HG03097 (cell line): ENCODE measurements at regions not wholly inside any gene's neighbourhood (a gene's known extent, or its start where the extent isn't known, plus 50 kb on each side); places are given as distances from the start of the nearest gene placed in this dataset.
"Not testable (repeated sequence)": the region's sequence is repeated elsewhere in the genome, so short reads cannot be mapped to it uniquely, and the experiment has no call there.

Experiments
- ATAC-seq: cut with Tn5 transposase; IDR thresholded peaks from one replicate; pipeline ENCODE4 v1.9.1; 2021; ENCODE audit not compliant: unreplicated experiment, low FRiP score

GRCh38 chr13:83731113-83731512 is 151.2 kb downstream of the SLITRK1 start:
- ATAC-seq: no peak

DNA sequence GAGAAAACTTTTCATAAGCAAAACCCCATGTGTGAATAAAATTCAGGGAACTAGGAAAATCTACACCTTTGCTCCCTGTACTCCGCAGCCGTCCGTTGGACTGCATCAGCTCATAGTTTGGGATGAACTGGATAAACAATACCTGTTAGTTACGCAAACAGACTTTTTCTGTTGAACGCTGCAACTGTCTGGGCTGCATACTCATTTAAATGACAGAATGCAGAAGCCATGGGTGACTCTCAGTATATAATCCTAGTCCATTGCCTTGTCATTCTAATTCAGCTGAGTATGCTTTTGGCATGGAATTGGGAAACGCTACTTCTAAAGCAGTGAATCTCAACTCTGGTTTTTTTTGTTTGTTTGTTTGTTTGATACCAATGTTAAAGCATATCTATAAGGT is 151.6 kb downstream of the SLITRK1 start:
- no peak for ATAC-seq

DNA sequence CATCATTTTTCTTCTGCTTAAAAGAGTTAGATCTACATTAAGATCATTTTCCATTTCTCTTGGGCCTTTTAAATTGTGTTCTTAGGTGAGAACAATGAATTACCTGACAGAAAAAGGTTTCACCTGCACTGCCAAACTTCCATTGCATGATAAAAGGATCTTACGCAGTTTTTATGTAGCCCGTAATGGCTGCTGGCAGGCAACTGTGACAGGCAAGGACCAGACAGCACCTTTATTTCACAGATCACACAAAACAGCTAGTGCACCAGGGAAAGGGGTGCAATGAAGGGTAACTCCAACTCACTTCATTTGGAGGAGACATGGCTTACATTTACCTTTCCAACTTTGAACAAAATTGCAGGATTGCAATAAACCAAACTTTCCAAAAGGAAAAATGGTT is 159.8 kb downstream of the SLITRK1 start:
- ATAC-seq: no peak

- no peak for ATAC-seq
These were observed 166.2 kb downstream of the SLITRK1 start for GRCh38 chr13:83716121-83716520.

GRCh38 chr13:83714236-83714635 is 168.0 kb downstream of the SLITRK1 start:
- ATAC-seq: no peak

- no peak for ATAC-seq
These were observed 172.2 kb downstream of the SLITRK1 start for GRCh38 chr13:83710133-83710515.

DNA sequence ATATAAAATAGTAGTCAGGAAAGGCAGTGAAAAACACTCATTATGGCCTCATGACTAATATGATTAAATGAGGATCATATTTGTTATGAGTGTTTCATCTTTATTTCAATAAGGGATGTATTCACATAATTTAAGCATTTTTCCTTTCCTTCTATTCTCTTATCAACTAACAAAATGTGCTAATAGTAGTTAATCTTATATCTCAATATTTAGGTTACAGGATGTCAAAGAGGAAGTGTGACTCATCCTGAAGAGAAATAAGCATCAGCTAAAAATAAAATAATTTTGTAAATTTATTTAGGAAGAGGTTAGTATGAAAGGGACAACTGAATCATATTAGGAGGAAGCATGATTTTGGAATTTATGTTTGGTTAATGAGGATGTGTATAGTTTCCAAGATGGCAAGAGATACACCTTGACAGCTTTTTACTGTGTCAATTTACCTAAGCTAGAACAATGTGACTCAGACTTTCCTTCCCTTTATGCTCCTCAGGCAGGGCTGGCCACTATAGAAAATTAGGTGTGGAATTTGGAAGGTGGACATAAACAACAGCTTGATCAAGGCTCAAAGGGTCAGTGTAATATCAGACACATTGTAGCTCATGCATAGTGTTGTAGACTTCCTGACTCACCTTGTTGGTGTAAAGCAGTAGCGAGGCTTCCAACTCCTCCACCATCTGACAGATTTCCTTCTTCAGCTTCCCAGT is 172.7 kb downstream of the SLITRK1 start:
- no peak for ATAC-seq

- no peak for ATAC-seq
These were observed 180.3 kb downstream of the SLITRK1 start for GRCh38 chr13:83702021-83702420.

DNA sequence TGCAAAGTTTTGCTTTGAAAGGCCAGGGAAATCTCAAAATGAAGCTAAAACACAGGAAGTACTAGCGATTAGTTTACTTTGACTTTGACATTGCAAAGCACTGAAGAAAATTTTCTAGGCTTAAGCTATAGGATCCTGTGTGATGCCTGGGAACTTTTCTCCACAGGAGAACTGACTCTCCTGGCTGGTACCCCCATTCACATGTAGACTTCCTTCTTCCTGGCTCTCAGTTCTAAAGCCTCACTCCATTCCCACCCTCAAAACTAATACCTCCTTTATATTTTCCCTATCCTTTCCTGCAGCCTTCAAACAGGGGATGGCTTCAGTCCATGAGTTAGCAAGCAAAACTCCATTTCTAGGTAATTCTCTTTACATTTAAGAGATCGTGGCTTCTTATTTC is 189.5 kb downstream of the SLITRK1 start:
- ATAC-seq: no peak

GRCh38 chr13:83691966-83692365 is 190.3 kb downstream of the SLITRK1 start:
- no peak for ATAC-seq

DNA sequence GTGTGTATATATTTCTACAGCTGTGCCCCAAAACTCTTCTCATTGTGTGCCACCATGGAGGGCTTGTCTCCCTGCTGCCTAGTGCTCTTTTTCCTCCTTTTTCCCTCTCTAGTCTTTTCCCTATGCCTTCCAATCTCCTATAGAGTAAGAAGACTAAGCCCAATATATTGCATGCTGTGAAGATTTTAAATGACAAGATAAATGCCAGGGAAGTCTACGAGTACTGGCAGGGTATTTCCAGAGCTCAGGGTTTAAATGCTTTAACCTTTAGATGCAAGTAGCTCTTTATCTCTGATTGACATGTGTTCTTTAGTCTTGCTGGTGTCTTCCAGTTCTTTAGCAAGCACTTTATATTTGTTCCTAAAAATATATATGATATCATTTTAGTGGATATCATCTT is 200.7 kb downstream of the SLITRK1 start:
- no peak for ATAC-seq

- ATAC-seq: no peak
These were observed 204.3 kb downstream of the SLITRK1 start for GRCh38 chr13:83677985-83678384.

DNA sequence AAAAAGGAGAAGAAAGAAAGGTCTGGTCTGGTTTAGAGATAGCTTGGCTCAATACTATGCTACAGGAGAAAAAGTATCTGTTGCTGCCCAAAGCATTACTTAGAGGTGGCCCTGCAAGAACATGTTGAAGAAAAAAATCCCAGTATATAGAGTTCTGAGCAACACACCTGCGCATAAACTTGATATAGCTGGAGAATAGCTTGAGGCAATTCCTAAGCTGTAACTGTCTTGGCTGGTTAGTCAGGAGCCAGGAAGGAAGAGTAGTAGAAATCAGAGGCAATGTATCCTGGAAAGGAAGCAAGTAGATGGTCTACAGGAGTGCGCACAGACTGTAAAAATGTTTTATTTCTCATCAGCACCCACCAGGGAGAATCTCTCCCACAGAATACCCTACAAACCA is 209.7 kb downstream of the SLITRK1 start:
- no peak for ATAC-seq

DNA sequence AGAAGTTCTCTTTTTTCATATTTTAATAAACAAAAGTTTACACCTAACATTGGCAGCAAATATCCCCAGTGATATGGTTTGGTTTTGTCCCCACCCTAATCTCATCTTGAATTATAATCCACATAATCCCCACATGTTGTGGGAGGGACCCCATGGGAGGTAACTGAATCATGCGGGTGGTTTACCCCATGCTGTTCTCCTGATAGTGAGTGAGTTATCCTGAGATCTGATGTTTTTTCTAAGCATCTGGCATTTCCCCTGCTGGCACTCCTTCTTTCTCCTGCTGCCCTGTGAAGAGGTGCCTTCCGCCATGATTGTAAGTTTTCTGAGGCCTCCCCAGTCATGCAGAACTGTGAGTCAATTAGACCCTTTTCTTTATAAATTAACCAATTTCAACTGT is 214.7 kb downstream of the SLITRK1 start:
- no peak for ATAC-seq

- no peak for ATAC-seq
These were observed 216.1 kb downstream of the SLITRK1 start for GRCh38 chr13:83666141-83666540.

DNA sequence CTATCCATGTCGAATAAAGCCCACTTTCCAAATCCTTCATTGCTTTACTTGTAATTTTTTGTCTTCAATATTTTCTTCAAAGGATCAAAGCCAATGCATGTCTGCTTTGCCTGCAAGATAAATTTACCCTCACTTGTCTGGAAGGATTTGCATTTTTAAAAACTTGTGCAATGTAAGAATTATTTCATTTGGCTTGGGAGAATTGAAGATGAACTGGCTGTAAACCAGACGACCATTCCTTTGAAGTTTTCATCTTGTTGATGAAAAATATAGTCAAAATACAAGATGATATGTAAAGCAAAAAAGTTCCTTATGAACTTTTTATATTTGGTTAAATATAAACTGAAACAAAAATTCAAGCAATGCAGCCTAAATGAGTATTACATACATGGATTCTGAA is 225.0 kb downstream of the SLITRK1 start:
- no peak for ATAC-seq

GRCh38 chr13:83642617-83643016 is 239.7 kb downstream of the SLITRK1 start:
- not testable (repeated sequence) for ATAC-seq

- no peak for ATAC-seq
These were observed 247.7 kb downstream of the SLITRK1 start for GRCh38 chr13:83634601-83635000.

- no peak for ATAC-seq
These were observed 248.5 kb downstream of the SLITRK1 start for GRCh38 chr13:83633746-83634145.

DNA sequence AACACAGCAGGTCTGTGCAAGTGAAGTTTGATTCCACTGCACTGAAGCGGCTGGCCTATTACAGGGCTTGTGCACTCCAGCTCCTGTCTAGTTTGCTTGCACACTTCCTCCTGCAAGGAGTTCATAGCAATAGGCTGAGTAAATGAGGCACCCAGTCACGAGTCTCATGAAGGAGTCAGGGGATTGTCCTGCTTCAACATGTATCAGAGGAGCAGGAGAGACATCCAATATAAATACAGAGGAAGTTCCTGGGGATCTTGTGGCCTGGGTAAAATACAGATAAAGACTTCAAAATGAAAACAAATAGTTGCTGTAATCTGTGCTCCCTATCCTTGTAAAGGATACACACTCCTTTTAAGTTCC is 259.9 kb downstream of the SLITRK1 start:
- no peak for ATAC-seq

DNA sequence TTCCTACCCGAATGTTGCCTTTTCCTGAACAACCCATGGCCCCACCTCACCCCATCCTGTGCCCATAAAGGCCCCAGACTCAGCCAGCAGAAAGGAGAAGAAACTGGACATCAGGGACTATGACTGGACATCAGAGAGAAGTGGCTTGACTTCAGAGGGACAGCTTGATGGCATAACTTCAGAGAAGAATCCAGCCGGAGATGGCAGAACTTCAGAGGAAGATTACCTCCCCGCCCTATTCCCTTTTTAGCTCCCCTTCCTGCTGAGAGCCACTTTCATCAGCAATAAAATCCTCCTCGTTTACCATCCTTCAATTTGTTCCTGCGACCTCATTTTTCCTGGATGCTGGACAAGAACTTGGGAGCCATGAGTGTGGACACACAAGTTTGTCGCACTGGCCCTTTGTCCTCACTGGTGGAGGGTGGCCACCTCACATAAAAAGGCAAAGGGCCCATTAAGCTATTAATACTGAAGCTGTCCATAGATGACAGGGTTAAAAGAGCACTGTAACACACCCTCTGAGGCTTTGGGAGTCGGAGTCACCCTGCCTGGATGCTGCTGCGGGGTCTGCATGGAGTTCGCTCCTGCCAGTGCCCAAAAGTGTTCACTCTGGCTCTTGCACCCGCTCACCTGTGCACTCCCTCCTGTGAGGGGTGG is 260.4 kb downstream of the SLITRK1 start:
- no peak for ATAC-seq

DNA sequence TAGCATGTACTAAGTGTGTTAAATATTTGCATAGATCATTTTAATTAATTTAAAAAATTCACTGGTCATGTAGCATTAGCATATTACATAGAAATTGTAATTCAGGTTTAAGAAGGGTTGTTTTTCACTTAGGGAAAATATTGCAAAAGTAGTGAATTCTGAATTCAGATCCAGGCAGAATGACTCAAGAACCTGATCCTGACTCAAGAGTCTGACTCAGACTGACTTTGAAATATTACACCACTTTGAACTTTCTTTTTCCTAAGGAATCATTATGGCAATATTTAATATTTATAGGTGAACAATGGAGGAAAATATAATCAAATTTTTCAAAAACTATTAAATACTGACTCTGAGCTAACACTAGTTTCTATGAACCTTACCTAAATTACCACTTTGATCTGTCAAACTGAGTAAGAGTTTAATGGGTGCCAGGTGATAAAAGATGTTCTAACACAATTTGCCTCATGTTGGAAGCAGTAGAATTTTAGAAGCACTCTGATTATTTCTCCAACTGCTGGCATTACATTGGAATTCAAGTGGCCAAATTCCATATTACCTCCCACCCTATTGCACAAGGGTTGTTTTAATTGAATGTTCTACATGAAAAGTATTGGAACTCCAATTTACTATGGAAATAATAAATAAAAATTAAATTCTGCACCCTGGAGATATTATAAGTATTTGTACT is 261.6 kb downstream of the SLITRK1 start:
- ATAC-seq: no peak
